ENCODE measurements at regions not wholly inside any gene's neighbourhood (a gene's known extent, or its start where the extent isn't known, plus 50 kb on each side); places are given as distances from the start of the nearest gene placed in this dataset.

GRCh38 chr4:18321956-18322530, 300.5 kb upstream of the LCORL start:
- H3K9me3 ChIP-seq (ENCODE audit: insufficient read depth, low read depth, low read length), result no peaks in the 10 kb centered on the region

GRCh38 chr4:18319431-18319830, 297.9 kb upstream of the LCORL start:
- H3K9me3 ChIP-seq (ENCODE audit: insufficient read depth, low read depth, low read length), result no peaks in the 10 kb centered on the region
- H3K9ac ChIP-seq (ENCODE audit: low read depth, low read length, poor library complexity, severe bottlenecking), result no peak overlapping the region
- H3K4me1 ChIP-seq (ENCODE audit: insufficient read depth, low read length, poor library complexity, severe bottlenecking), result no peaks in the 10 kb centered on the region
- no peak overlapping the region for H3K4me2 ChIP-seq (ENCODE audit: low read depth, low read length, poor library complexity, severe bottlenecking)
- no peaks in the 10 kb centered on the region for H3K79me2 ChIP-seq (ENCODE audit: insufficient read depth, low read length)
- TF ChIP-seq EZH2phosphoT487 (IDR thresholded peaks at IDR 0.05; ENCODE audit: borderline replicate concordance) (no peak), CTCF (conservative IDR thresholded peaks at IDR 0.05; ENCODE audit: low read length) (no peak)
- no peak overlapping the region for H3K4me3 ChIP-seq (ENCODE audit: low read length, poor library complexity, severe bottlenecking)
- H2AFZ ChIP-seq (ENCODE audit: low read length), result no peak overlapping the region
- H3K27me3 ChIP-seq (ENCODE audit: insufficient read depth, low read length, poor library complexity, severe bottlenecking), result no peaks in the 10 kb centered on the region
- H3K36me3 ChIP-seq (ENCODE audit: insufficient read depth, low read length), result no peaks in the 10 kb centered on the region
- H4K20me1 ChIP-seq (ENCODE audit: insufficient read depth, low read length, poor library complexity, severe bottlenecking), result no peaks in the 10 kb centered on the region
- H3F3A ChIP-seq (ENCODE audit: low read depth), result no peaks in the 10 kb centered on the region
- H3K9me2 ChIP-seq (replicated peaks; ENCODE audit: low read depth, low read length), result no peaks in the 10 kb centered on the region

More at GRCh38 chr4:18321956-18322530, 300.5 kb upstream of the LCORL start:
- H3F3A ChIP-seq (ENCODE audit: low read depth), result no peaks in the 10 kb centered on the region
- H3K79me2 ChIP-seq (ENCODE audit: insufficient read depth, low read length), result no peaks in the 10 kb centered on the region
- no peak overlapping the region for H3K9ac ChIP-seq (ENCODE audit: low read depth, low read length, poor library complexity, severe bottlenecking)
- no peaks in the 10 kb centered on the region for H3K4me1 ChIP-seq (ENCODE audit: insufficient read depth, low read length, poor library complexity, severe bottlenecking)
- H3K36me3 ChIP-seq (ENCODE audit: insufficient read depth, low read length), result no peaks in the 10 kb centered on the region
- no peak overlapping the region for H2AFZ ChIP-seq (ENCODE audit: low read length)
- no peak overlapping the region for H3K4me2 ChIP-seq (ENCODE audit: low read depth, low read length, poor library complexity, severe bottlenecking)
- H3K4me3 ChIP-seq (ENCODE audit: low read length, poor library complexity, severe bottlenecking), result no peak overlapping the region
- H3K9me2 ChIP-seq (replicated peaks; ENCODE audit: low read depth, low read length), result no peaks in the 10 kb centered on the region
- TF ChIP-seq EZH2phosphoT487 (IDR thresholded peaks at IDR 0.05; ENCODE audit: borderline replicate concordance) (no peak), CTCF (conservative IDR thresholded peaks at IDR 0.05; ENCODE audit: low read length) (no peak)
- no peaks in the 10 kb centered on the region for H3K27me3 ChIP-seq (ENCODE audit: insufficient read depth, low read length, poor library complexity, severe bottlenecking)
- no peaks in the 10 kb centered on the region for H4K20me1 ChIP-seq (ENCODE audit: insufficient read depth, low read length, poor library complexity, severe bottlenecking)

- Histone ChIP-seq H4K20me1 (ENCODE audit: insufficient read depth, low read length, poor library complexity, severe bottlenecking) (no peaks in the 10 kb centered on the region), H3K36me3 (ENCODE audit: insufficient read depth, low read length) (no peaks in the 10 kb centered on the region), H3K9me2 (replicated peaks; ENCODE audit: low read depth, low read length) (no peaks in the 10 kb centered on the region), H3F3A (ENCODE audit: low read depth) (no peaks in the 10 kb centered on the region), H3K27me3 (ENCODE audit: insufficient read depth, low read length, poor library complexity, severe bottlenecking) (no peaks in the 10 kb centered on the region), H3K4me2 (ENCODE audit: low read depth, low read length, poor library complexity, severe bottlenecking) (no peak overlapping the region), H3K9me3 (ENCODE audit: insufficient read depth, low read depth, low read length) (no peaks in the 10 kb centered on the region), H3K4me1 (ENCODE audit: insufficient read depth, low read length, poor library complexity, severe bottlenecking) (no peaks in the 10 kb centered on the region), H2AFZ (ENCODE audit: low read length) (no peak overlapping the region), H3K9ac (ENCODE audit: low read depth, low read length, poor library complexity, severe bottlenecking) (no peak overlapping the region), H3K79me2 (ENCODE audit: insufficient read depth, low read length) (no peaks in the 10 kb centered on the region), H3K4me3 (ENCODE audit: low read length, poor library complexity, severe bottlenecking) (no peak overlapping the region)
- TF ChIP-seq CTCF (conservative IDR thresholded peaks at IDR 0.05; ENCODE audit: low read length) (no peak), EZH2phosphoT487 (IDR thresholded peaks at IDR 0.05; ENCODE audit: borderline replicate concordance) (no peak)
These were observed 297.3 kb upstream of the LCORL start for GRCh38 chr4:18318682-18319388.

Measured in Loucy (cell line).